HG03045 (cell line): ENCODE measurements at regions not wholly inside any gene's neighbourhood (a gene's known extent, or its start where the extent isn't known, plus 50 kb on each side); places are given as distances from the start of the nearest gene placed in this dataset.
"Not testable (repeated sequence)": the region's sequence is repeated elsewhere in the genome, so short reads cannot be mapped to it uniquely, and the experiment has no call there.

ENCODE experiments used
- ATAC-seq: cut with Tn5 transposase; IDR thresholded peaks from one replicate; pipeline ENCODE4 v1.9.1; 2021; ENCODE audit warnings: mild to moderate bottlenecking, moderate library complexity; ENCODE audit not compliant: unreplicated experiment

DNA sequence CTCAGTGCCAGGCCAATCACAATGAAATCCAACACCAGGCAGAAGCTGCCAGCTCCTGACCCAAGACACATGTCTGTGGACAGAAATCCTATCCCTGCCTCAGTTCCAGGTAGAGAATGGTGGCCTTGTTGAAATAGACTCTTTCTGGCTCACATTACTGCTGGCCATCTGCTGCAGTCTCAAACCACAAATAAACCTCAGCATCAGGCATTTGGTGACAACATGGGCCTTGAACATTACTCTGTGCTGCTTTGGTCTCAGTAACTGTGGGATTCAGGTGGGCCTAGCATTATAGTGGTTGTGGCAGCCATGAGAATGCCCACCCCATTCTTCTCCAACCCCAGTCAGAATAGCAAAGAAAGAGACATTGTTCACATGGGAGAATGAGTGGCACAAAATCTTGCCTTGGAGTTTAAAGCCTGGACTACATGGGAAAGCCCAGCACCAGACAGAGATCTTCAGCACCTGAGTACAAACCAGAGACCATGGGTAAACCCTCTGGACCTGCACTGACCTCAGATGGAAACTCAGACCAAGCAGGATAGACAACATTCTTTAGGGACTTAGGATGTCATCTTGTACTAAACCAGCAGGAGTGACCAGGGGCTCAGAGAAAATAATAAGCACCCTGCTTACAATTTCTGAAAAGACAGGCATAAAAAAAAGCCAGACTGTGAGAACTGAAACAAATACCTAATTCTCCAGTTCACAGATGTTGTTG lies 50.4 kb upstream of the TRAM1L1 start:
- no peak for ATAC-seq

DNA sequence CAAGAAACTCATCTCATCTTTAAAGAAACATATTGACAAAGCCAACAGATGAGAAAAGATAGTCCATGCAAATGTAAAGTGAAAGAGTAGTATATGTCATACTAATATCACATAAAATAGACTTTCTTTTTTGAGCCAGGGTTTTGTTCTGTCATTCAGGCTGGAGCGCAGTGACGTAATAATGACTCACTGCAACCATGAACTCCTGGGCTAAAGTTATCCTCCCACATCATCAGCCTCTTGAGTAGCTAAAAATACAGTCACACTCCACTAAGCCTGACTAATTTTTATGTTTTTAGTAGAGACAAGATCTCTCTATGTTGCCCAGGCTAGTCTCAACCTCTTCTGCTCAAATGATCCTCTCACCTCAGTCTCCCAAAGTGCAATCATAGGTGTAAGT lies 51.8 kb upstream of the TRAM1L1 start:
- no peak for ATAC-seq

DNA sequence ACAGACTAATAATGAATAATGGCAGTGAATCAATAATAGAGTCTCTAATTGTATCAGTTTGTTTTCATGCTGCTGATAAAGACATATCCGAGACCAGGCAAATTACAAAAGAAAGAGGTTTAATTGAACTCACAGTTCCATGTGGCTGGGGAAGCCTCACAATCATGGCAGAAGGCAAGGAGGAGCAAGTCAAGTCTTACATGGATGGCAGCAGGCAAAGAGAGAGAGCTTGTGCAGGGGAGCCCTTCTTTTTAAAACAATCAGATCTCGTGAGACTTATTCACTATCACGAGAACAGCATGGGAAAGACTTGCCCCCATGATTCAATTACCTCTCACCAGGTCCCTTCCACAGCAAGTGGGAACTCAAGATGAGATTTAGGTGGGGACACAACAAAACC lies 53.4 kb upstream of the TRAM1L1 start:
- not testable (repeated sequence) for ATAC-seq

DNA sequence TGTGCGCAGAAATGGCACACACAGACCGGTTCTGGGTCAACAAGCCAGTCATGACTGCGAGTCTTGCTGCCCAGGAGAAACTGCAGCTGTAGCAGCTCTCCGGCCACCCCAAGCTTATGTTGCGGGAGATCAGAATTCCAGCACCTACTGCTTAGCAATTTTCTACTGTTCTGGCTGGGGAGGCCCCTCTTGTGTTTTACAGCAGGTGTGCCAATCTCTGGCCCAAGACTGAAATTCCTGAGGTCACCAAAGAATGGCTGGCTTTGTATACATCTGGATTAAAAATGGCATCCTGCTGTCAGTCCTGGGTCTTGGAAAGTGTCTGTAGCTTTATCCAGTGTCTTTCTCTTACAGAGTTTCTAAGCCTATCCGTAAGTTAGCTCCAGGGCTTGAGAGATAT lies 68.9 kb upstream of the TRAM1L1 start:
- no peak for ATAC-seq

DNA sequence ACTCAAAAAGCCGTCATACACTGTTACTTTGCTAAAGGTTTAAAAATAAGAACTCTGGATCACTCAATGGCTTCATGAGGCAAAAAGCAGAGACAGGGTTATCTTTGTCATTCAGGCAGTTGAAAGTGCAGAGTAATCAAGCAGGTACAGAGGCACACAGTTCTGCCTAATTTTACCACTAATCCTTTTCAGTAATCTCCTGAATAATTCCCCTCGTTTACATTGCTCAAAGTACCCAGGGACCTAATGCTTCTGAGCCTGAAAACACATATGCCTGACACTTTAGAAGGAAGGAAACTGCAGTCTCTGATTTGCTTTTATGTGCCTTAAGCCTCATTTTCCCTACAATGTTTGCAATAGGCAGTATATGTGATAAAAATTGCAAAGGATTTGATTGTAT lies 71.4 kb upstream of the TRAM1L1 start:
- ATAC-seq, result no peak

DNA sequence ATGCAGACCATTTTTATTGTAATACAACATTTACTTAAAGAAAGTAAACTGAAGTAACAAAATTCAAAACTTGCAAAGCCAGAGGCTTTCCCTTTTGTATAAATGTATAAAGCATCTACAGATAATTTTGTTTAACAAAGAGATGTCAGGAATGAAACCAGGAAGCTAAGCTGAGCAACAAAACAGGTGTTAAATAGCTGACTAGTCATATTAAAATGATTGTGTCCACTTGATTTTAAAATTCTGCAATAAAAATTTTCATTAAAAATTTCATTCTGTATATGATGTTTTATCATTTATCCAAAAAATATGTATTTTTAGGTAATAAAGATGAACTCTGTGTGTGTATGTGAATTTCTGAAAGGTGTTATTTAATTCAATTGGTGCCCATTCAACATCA lies 72.0 kb upstream of the TRAM1L1 start:
- no peak for ATAC-seq

DNA sequence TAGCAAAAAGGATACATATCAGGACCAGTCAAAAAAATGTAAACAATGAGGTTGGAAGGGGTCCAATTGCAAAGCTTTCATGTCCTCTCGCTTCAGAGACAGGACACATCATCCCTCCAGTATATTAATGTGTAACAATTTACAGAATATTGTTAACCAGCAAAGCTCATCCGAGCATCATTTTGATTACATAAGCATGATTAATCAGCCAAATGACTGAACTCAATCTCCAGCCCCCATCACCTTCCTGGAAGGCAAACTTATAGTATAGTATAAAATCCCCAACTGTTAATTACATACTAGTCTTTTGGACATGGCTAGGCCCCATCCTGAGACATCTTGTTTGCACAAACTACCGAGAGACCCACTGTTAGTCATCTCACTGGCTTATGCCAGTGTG lies 77.6 kb upstream of the TRAM1L1 start:
- no peak for ATAC-seq

DNA sequence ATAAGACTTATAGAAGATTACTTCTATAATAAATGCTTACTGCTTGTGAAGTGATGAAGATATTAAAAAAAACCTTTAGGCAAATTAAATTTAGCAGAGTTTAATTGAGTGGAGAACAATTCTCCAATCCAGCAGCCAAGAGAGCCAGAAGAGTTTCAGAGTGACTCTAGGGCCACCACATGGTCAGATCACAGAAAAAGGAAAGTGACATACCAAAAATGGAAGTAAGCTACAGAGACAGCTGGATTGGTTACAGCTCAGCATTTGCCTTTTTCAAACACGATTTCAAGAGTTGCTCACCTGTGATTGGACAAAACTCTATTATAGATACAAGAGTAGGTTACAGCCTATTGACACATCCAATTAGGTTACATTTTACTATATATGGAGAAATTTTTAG lies 79.0 kb upstream of the TRAM1L1 start:
- ATAC-seq, result peak; percentile 56

DNA sequence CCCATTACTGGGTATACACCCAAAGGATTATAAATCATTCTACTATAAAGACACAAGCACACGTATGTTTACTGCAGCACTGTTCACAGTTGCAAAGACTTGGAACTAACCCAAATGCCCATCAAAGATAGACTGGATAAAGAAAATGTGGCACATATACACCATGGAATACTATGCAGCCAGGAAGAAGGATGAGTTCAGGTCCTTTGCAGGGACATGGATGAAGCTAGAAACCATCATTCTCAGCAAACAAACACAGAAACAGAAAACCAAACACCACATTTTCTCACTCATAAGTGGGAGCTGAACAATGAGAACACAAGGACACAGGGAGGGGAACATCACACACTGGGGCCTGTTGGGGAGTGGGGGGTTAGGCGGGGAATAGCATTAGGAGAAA lies 90.0 kb upstream of the TRAM1L1 start:
- ATAC-seq, result not testable (repeated sequence)

DNA sequence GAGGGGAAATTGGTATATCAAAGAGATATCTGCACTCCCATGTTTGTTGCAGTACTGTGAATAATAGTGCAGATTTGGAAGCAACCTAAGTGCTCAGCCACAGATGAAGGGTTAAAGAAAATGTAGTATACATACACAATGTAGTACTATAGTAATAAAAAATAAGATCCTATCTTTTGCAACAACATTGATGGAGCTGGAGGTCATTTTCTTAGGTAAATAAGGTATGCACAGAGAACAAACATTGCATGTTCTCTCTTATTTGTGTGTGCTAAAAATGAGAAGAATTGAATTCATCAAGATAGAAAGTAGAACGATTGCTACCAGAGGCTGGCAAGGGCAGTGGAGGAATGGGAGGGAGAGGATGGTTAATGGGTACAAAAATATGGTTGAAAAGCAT lies 117.9 kb upstream of the TRAM1L1 start:
- no peak for ATAC-seq

DNA sequence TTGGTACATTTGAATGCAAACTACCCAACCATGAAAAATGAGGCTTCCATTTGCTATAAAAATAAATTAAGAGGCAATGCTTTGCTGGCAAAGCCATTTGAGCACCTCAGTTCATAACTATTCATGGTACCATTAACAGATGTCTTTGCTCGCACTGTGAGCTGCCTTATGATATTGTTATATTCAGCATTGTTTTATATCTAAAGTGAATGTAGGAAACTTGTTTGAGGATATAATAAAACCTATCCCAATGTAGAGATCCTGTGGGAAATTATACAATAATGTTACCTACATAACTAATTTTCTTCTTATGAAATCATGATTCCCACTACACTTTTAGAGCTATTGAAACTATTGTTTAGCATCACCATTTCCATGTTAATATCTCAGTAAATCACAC lies 125.2 kb upstream of the TRAM1L1 start:
- ATAC-seq, result no peak

DNA sequence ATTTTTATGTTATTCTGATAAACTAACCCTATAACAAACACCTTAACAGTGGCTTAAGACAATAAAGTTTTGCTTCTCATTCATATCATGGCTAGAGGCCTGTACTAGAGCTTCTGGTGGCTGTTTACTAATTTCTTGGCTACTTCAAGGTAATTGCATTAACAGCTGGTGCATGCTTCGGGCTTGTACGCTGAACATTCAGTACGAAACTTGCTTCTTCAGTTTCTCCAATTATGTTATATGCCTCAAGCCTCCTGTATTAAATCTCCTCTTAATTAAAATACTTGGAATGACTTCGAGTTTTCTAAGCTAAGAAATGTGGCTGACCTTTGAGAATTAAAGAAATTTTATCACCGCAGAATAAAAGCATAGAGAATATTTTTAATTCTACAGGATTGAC lies 138.9 kb upstream of the TRAM1L1 start:
- ATAC-seq, result no peak

DNA sequence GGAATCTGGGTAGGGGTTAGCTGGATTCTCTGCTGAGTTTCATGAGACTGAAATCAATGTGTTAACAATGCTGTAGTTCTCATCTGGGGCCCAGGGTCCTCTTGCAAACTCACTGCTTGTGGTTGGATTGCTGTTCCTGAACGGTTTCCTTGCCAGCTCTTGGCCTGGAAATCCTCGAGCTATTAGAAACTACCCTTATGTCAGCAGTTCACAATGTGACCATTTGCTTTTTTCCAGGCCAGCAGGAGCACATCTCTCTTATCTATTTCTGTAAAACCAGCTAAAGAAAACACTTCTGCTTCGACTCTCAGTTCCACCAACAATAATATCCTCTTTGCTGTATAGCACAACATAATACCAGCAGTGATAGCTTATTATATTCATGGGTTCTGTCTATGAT lies 140.1 kb upstream of the TRAM1L1 start:
- ATAC-seq, result no peak

DNA sequence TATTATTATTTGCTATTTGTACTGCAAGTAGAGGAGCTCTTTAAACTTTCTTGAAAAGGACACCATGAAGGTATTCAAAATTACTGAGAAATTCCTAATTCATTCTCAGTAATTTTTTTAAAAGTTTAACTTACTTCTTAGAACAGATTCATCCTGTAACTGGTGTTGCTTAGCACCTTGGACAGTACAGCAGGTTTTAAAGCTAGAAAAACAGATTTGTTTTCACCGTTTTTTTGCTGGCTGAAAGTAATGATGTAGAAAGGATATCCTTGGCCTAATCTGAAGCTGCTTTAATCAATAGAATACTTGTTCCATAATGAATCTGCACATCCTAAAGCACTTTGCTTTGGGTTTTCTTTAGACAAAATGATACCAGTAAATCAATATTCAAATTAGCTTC lies 142.5 kb upstream of the TRAM1L1 start:
- ATAC-seq, result no peak

DNA sequence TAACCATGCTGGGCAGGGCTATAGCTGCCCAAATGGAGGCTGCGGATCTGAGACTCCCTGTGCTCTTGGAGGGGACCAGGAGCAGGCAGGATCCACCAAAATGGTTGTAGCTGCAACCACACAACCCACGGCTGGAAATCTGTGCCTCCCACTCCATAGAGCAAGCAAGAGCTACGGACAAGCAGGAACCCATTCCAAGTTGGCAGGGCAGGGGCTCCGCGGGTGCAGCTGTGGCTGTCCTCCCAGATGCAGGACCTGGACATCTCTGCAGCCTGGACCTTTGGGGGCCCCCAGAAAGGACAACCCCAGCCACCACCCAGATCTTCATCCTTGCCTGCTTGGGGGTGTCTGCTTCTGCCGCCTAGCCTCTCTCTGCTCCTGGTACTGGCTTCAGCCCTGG lies 154.1 kb upstream of the TRAM1L1 start:
- no peak for ATAC-seq

DNA sequence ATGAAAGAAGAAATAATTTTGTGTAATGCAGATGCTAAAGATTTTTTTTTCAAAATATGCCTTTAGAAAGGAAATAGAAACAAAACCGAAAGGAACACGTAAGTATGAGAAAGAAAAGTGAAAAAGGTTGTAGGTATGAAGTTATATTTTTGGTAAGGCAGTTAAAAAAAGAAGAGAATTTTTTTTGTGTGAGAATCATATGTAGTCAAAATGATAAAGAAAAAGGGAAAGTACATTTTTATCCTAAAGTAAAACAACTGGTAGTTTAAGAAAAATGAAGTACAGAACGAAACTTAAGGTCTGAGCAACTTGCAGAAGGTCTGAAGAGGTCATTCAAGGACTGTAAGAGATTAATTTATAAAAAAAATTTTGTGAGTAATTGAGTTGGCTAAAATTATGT lies 164.0 kb upstream of the TRAM1L1 start:
- ATAC-seq, result peak; percentile 57

DNA sequence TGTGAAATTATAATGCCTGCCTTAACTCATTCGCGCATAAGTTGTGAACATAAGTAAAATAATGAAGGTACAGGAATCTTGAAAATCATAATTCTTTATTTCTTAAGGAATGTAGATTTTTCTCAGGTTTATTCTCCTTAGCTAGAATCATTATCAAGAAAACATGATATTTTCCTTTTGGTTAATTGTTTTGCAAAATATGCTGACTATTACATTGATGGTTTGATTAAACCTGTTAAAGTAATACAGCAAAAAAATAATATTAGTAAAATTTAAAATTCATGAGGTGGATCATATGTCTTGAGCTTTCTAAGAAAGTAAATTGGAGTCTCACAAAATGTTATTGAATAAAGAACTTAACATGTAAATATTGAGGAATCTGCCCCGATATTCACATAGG lies 178.7 kb upstream of the TRAM1L1 start:
- ATAC-seq, result no peak

DNA sequence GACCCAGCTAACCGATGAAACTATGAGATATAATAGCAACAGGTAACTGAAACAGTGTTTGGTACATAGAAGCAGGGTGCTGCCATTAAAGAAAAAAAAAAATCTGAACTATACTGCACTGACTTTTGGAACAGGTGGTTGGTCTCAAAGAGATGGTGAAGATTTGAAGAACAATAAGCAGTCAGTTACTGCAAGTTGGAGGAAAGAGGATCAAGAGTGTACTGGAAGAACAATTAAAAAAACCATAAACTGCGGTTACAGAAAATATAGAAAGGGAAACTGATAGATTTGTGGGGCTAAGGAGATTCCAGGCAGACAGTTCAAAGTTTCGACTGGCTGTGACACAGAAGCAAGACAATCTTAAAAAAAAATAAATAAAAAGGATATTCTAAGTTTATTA lies 181.9 kb upstream of the TRAM1L1 start:
- ATAC-seq, result no peak

DNA sequence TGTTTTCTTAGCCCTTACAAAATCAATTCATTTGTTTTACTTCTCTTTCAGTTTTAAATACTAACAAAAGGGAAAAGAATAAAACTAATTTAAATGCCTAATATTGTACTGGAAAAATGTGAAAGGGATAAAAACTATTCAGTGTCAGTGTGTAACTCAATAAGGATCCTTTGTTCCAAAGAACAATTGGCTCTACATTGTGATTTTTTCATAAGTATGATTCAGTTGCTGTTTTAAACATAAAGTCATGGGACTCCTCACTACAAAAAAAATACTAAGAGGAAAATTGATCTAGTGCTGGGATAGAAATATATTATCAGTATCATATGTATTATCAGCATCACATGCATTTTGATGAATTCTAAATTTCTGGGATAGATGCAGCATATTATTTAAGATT lies 199.4 kb upstream of the TRAM1L1 start:
- no peak for ATAC-seq

DNA sequence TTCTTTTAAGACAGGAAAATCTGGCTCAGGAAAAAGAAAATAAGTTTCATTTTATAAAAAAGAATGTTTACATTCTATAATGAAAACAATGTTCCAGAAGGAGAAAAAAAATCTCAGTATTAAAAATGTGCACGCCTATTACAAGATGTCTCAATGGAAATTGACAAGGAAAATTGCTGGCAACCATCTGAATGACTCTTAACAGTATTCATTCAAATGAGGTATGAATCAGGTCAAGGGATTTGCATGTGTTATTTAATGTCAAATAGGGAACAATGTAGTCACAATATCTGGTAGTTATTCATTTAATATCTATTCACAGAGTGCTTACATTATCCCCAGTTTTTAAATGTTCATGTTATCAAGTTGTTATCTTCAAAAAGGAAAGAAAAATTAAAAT lies 208.4 kb upstream of the TRAM1L1 start:
- no peak for ATAC-seq

DNA sequence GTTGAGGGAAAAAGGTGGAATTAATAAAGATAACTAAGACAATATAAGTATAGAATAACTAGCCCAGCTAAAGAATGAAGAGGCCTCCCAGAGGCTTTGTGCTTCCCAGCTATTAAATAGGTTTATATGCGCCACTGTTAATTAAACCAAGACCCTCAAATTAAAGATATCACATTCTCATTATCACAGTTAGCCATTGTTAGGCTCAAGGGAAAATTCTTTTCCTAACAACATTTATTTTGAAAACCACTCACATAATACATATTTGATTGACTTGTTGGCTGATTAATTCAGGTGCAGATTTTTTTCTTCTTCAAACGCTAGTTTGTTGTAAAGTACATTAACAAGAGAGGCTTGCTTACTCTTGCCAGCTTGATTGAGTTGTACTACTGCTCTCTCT lies 216.8 kb upstream of the TRAM1L1 start:
- no peak for ATAC-seq

DNA sequence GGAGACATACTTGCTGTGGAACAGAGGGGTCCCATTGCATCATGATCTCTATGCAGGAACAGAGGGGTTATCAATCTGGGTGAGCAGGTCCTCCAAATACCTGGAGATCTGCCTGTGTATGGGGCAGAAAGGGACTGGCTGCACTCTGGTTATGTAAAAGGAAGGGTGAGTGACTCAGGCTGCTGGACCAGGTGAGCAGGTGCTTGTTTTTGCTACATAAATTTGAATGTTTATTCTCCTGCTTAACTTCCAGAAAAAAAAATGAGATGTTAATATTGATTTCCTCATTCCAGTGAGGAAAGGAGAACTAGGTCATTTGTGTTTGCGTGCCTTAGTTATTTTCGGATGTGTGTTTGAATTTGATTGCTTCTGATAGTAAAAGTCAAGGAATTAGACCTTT lies 225.8 kb upstream of the TRAM1L1 start:
- ATAC-seq, result no peak

DNA sequence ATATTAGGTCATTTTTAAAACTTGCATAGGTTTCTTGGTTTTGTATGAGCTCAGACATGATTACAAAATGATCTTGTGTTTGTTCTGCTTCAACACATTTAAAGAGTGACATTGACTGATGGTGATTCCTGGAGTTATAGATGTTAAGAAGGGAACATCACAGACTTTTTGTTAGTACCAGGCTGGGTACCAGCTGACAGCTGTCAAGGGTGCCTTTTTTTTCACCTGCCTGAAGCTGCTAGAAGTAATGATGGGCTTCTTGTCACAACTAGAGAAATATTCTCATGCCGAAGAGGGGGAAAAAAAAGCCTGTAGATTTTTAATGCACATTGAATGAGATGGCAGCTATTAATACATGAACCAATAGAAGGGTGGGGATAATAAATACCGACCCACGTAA lies 226.6 kb upstream of the TRAM1L1 start:
- ATAC-seq, result no peak
